ENCODE measurements at regions not wholly inside any gene's neighbourhood (a gene's known extent, or its start where the extent isn't known, plus 50 kb on each side); places are given as distances from the start of the nearest gene placed in this dataset.
A peak's percentile ranks its signal among the peaks of the same experiment; 100 is the strongest.

- peaks cover 0 to 18% (median 0%) of the 10 kb centered on the region in 4 donors for H3K27me3 ChIP-seq
- H3K4me3 ChIP-seq = peak overlapping the region in 2 of 4 donors; percentile 37 to 60
- H3K36me3 ChIP-seq = no peaks in the 10 kb centered on the region
- no peaks in the 10 kb centered on the region for H3K9me3 ChIP-seq
- intact Hi-C loops (cut with DNase I) = no loop called here
- H3K4me1 ChIP-seq = peaks cover 5 to 28% (median 8%) of the 10 kb centered on the region in 3 donors
- DNase-seq = no peak
- TF ChIP-seq CTCF (IDR thresholded peaks at IDR 0.05) = no peak
- TF ChIP-seq POLR2A (IDR thresholded peaks at IDR 0.05) = no peak
- WGBS, 2 donors = 86 to 90% methylated on average over 14 to 28 of the region's 32 CpGs
- peak overlapping the region in 2 of 4 donors; percentile 38 to 69 for H3K27ac ChIP-seq
Measured at GRCh38 chr10:44309939-44310761, 74.7 kb downstream of the CXCL12 start.

GRCh38 chr10:44309361-44309760 lies 75.5 kb downstream of the CXCL12 start:
- Histone ChIP-seq H3K9me3 (no peaks in the 10 kb centered on the region), H3K4me1 (peaks cover 5 to 25% (median 8%) of the 10 kb centered on the region in 3 donors), H3K27me3 (peaks cover 0 to 18% (median 0%) of the 10 kb centered on the region in 4 donors), H3K36me3 (no peaks in the 10 kb centered on the region), H3K4me3 (no peak overlapping the region), H3K27ac (peak overlapping the region in 2 of 4 donors; percentile 7 to 29)
- DNase-seq = no peak
- TF ChIP-seq CTCF (IDR thresholded peaks at IDR 0.05) (no peak), POLR2A (IDR thresholded peaks at IDR 0.05) (no peak)
- intact Hi-C loops (cut with DNase I) = no loop called here
- WGBS, 2 donors = 52 to 68% methylated on average over 4 of the region's 4 CpGs

DNA sequence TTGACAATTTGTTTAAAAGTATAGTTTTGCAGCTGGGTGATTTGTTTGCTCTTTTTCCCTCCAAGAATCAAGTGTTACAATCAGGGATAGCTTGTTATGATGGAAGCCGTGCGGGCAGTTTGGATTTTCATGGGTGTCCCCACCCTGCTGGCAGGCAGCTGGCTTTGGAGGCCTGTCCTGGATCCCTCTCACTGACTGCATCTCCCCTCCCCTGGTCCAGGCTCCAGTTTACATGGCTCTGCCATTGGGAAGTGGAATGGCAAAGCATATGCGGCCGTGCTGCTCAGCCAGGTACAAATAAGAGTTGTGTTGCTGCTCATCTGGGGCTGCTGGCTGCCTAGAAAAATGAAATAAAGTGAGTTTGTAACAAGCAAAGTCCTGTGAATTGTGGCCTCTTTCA lies 76.0 kb downstream of the CXCL12 start:
- H3K36me3 ChIP-seq = no peaks in the 10 kb centered on the region
- peak overlapping the region in 1 of 4 donors; percentile 29 for H3K27ac ChIP-seq
- H3K27me3 ChIP-seq = peaks cover 0 to 18% (median 0%) of the 10 kb centered on the region in 4 donors
- WGBS, 2 donors = 73 to 90% methylated on average over 3 to 4 of the region's 4 CpGs
- intact Hi-C loops (cut with DNase I) = no loop called here
- TF ChIP-seq CTCF (IDR thresholded peaks at IDR 0.05) (no peak), POLR2A (IDR thresholded peaks at IDR 0.05) (no peak)
- H3K4me3 ChIP-seq = no peak overlapping the region
- no peaks in the 10 kb centered on the region for H3K9me3 ChIP-seq
- H3K4me1 ChIP-seq = peaks cover 5 to 21% (median 8%) of the 10 kb centered on the region in 3 donors
- DNase-seq = no peak

GRCh38 chr10:44307691-44308090 lies 77.2 kb downstream of the CXCL12 start:
- intact Hi-C loops (cut with DNase I) = no loop called here
- no peak for DNase-seq
- Histone ChIP-seq H3K4me3 (no peak overlapping the region), H3K36me3 (no peaks in the 10 kb centered on the region), H3K27me3 (peaks cover 0 to 18% (median 0%) of the 10 kb centered on the region in 4 donors), H3K27ac (no peak overlapping the region), H3K4me1 (peaks cover 5 to 20% (median 8%) of the 10 kb centered on the region in 3 donors), H3K9me3 (no peaks in the 10 kb centered on the region)
- WGBS, 2 donors = 81 to 94% methylated on average over 3 of the region's 3 CpGs
- no peak for TF ChIP-seq POLR2A (IDR thresholded peaks at IDR 0.05)
- no peak for TF ChIP-seq CTCF (IDR thresholded peaks at IDR 0.05)

DNA sequence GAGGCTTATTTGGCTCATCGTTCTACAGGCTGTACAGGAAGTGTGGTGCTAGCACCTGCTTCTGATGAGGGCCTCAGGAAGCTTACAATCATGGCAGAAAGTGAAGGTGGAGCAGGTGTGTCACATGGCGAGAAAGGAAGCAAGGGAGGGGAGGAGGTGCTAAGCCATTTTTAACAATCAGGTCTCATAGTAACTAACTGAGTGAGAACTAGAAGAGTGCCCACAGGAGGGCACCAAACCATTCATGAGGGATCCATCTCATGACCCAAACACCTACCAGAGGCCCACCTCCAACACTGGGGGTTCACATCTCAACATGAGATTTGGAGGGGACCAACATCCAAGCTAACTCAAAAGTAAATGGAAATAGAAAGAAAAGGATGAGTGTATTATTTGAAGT lies 78.1 kb downstream of the CXCL12 start:
- 75% methylated on average over 2 of the region's 2 CpGs for WGBS, 2 donors
- no peak overlapping the region for H3K4me3 ChIP-seq
- TF ChIP-seq POLR2A (IDR thresholded peaks at IDR 0.05) = no peak
- TF ChIP-seq CTCF (IDR thresholded peaks at IDR 0.05) = no peak

More for the DNA sequence above, 78.1 kb downstream of the CXCL12 start:
- intact Hi-C loops (cut with DNase I) = no loop called here
- H3K4me1 ChIP-seq = peaks cover 5 to 22% (median 8%) of the 10 kb centered on the region in 3 donors
- H3K9me3 ChIP-seq = no peaks in the 10 kb centered on the region
- no peak for DNase-seq
- no peaks in the 10 kb centered on the region for H3K36me3 ChIP-seq
- H3K27me3 ChIP-seq = peaks cover 0 to 13% (median 0%) of the 10 kb centered on the region in 4 donors
- H3K27ac ChIP-seq = no peak overlapping the region
